Body of pancreas (tissue), 4 donors: ENCODE measurements at regions not wholly inside any gene's neighbourhood (a gene's known extent, or its start where the extent isn't known, plus 50 kb on each side); places are given as distances from the start of the nearest gene placed in this dataset.

Experiments used
- ATAC-seq: fragments of 150-250 bp; one replicate; pipeline ENCODE4 v1.9.1; 2016
- DNase-seq, 4 donors: peaks; one replicate each; pipeline ENCODE4 v3.0.0-alpha.2; 2019
- H3K27ac ChIP-seq, 4 donors: fragments of 200-600 bp; sonication (generic); 1 replicate in 3 of 4; 2 replicates in 1 of 4; pipeline versions ENCODE4 v1.5.1 to v1.6.1; 2016 to 2019; ENCODE audit warnings: mild to moderate bottlenecking in 1 of 4, mixed read lengths in 1 of 4, moderate library complexity in 1 of 4
- H3K27me3 ChIP-seq, 2 donors: fragments of 200-600 bp; sonication (generic); one replicate each; pipeline ENCODE4 v1.6.0; 2016; ENCODE audit warnings: mild to moderate bottlenecking in 1 of 2
- H3K36me3 ChIP-seq, 2 donors: fragments of 200-600 bp; sonication (generic); replicated peaks in 1 of 2; 2 replicates each; pipeline ENCODE4 v1.5.1; 2016; ENCODE audit warnings: low read depth in 2 of 2; ENCODE audit not compliant: insufficient read depth in 1 of 2
- H3K4me1 ChIP-seq: fragments of 200-600 bp; sonication (generic); one replicate; pipeline ENCODE4 v1.6.0; 2016
- H3K4me3 ChIP-seq, 2 donors: fragments of 200-600 bp; sonication (generic); 1 replicate in 1 of 2; 2 replicates in 1 of 2; pipeline ENCODE4 v1.5.1; 2016 to 2019
- H3K9me3 ChIP-seq, 3 donors: fragments of 200-600 bp; sonication (generic); 1 replicate in 2 of 3; 2 replicates in 1 of 3; pipeline ENCODE4 v1.5.1; 2016
- POLR2A ChIP-seq, 3 donors: fragments of 450-650 bp; IDR thresholded peaks; one replicate each; pipeline ENCODE4 v1.6.1; 2016; ENCODE audit warnings: antibody characterized with exemption in 3 of 3, mild to moderate bottlenecking in 2 of 3
- WGBS, 2 donors: methylation state at CpG; one replicate each; pipeline ENCODE4 v1.1.5; 2017; 5-methylcytosine and 5-hydroxymethylcytosine counted together
- intact Hi-C: fragments of 100-400 bp; cut with DNase I; formaldehyde crosslinking; loops from one replicate; pipeline ENCODE4 v1.15.1; 2023
- TF ChIP-seq, protein P1 (sequence below), 7 experiments: fragments of 450-650 bp in 4 of 7; fragments of 200-600 bp in 3 of 7; sonication (generic) in 3 of 7; IDR thresholded peaks; one replicate each; pipeline ENCODE4 v1.5.1; 2016 to 2019; ENCODE audit warnings: antibody characterized with exemption in 7 of 7

DNA sequence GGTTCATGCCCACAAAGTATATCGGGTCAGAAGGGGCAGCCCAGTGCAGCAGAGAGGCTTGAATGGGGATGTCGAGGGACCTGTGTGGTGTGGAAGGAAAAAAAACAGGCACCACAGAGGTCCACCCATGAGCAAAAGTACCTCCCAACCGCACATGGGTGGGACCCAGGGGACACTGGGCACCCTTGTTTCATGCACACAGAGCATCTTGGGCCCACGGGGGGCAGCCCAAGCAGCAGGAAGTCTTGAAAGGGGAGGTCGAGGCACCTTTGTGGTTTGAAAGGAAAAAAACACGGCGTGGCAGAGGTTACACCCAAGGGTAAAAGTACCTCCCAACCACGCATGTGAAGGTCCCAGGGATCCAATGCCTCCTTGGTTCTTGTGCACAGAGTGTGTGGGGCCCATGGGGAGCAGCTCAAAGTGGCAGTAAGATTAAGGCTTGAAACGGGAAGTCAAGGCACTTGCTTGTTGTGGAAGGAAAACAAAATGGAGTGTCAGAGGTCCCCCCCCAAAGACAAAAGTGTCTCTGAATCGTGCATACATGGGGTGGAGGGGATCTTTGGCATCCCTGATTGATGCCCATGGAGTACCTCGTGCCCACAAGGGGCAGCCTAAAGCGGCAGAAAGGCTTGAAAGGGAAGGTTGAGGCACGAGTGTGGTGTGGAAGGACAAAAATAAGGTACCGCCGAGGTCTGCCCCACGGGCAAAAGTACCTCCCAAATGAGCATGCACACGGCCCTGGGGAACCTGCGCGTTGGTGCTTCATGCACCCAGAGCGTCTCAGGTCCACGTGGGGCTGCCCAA lies 575.5 kb downstream of the ALG10 start:
- no peak overlapping the region for H3K27ac ChIP-seq
- no peaks in the 10 kb centered on the region for H3K27me3 ChIP-seq
- no peaks in the 10 kb centered on the region for H3K36me3 ChIP-seq
- DNase-seq (peak in 1 of 4 donors; percentile 1), ATAC-seq (no peak)
- 42 to 56% methylated on average over 20 to 21 of the region's 21 CpGs for WGBS, 2 donors
- no peak for TF ChIP-seq POLR2A (IDR thresholded peaks at IDR 0.05)
- TF ChIP-seq, protein P1, sequence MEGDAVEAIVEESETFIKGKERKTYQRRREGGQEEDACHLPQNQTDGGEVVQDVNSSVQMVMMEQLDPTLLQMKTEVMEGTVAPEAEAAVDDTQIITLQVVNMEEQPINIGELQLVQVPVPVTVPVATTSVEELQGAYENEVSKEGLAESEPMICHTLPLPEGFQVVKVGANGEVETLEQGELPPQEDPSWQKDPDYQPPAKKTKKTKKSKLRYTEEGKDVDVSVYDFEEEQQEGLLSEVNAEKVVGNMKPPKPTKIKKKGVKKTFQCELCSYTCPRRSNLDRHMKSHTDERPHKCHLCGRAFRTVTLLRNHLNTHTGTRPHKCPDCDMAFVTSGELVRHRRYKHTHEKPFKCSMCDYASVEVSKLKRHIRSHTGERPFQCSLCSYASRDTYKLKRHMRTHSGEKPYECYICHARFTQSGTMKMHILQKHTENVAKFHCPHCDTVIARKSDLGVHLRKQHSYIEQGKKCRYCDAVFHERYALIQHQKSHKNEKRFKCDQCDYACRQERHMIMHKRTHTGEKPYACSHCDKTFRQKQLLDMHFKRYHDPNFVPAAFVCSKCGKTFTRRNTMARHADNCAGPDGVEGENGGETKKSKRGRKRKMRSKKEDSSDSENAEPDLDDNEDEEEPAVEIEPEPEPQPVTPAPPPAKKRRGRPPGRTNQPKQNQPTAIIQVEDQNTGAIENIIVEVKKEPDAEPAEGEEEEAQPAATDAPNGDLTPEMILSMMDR (IDR thresholded peaks at IDR 0.05) = no peak
- H3K4me3 ChIP-seq = no peak overlapping the region
- peaks cover 0 to 63% (median 0%) of the 10 kb centered on the region in 3 donors for H3K9me3 ChIP-seq
- intact Hi-C loops = no loop called here
- H3K4me1 ChIP-seq = no peaks in the 10 kb centered on the region

DNA sequence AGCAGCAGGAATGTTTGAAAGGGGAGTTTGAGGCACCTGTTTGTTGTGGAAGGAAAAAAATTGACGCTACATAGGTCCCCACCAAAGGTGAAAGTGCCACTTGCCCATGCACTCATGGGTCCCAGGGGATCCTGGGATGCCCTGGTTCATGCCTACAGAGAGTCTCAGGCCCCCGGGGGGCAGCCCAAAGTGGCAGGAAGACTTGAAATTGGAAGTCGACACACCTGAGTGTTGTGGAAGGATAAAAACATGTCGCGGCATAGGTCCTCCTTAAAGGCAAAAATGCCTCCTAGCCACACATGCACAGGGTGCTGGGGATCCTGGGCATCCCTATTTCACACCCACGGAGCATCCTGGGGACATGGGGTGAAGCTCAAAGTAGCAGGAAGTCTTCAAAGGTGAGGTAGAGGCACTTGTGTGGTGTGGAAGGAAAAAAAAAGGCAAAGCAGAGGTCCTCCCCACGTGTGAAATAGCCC lies 576.1 kb downstream of the ALG10 start:
- H3K36me3 ChIP-seq = no peaks in the 10 kb centered on the region
- H3K9me3 ChIP-seq = peaks cover 0 to 69% (median 0%) of the 10 kb centered on the region in 3 donors
- no peaks in the 10 kb centered on the region for H3K4me1 ChIP-seq
- H3K4me3 ChIP-seq = no peak overlapping the region
- ATAC-seq = no peak
- no peaks in the 10 kb centered on the region for H3K27me3 ChIP-seq
- 44 to 48% methylated on average over 7 of the region's 7 CpGs for WGBS, 2 donors
- intact Hi-C loops = no loop called here
- TF ChIP-seq POLR2A (IDR thresholded peaks at IDR 0.05) = no peak
- TF ChIP-seq, protein P1 (IDR thresholded peaks at IDR 0.05) = no peak
- no peak for DNase-seq
- no peak overlapping the region for H3K27ac ChIP-seq

DNA sequence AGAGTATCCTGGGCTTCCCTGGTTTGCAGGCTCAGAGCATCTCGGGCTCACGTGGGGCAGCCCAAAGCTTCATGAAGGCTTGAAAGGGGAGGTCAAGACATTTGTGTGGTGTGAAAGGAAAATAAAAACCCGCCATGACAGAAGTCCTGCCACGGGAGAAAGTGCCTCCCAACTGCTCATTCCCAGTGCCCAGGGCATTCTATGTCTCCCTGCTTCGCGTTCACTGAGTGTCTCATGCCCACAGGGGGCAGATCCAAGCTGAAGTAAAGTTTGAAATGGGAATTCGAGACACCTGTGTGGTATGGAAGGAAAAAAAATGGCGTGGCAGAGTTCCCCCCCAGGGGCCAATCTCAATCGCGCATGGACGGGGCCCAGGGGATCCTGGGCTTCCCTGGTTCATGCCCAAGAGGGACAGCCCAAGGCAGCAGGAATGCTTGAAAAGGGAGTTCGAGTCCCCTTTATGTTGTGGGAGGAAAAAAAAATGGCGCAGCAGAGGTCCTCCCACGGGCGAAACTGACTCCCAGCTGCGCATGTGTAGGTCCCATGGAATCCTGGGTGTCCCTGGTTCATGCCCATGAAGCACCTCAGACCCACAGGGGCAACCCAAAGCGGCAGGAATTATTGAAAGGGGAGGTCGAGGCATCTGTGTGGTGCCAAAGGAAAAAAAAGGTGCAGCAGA lies 576.7 kb downstream of the ALG10 start:
- Histone ChIP-seq H3K4me3 (no peak overlapping the region), H3K36me3 (no peaks in the 10 kb centered on the region), H3K9me3 (peaks cover 0 to 75% (median 0%) of the 10 kb centered on the region in 3 donors), H3K27ac (no peak overlapping the region), H3K27me3 (no peaks in the 10 kb centered on the region), H3K4me1 (no peaks in the 10 kb centered on the region)
- intact Hi-C loops = no loop called here
- 43 to 52% methylated on average over 17 to 18 of the region's 18 CpGs for WGBS, 2 donors
- no peak for DNase-seq
- no peak for ATAC-seq
- TF ChIP-seq, protein P1 (IDR thresholded peaks at IDR 0.05) = no peak
- TF ChIP-seq POLR2A (IDR thresholded peaks at IDR 0.05) = no peak

DNA sequence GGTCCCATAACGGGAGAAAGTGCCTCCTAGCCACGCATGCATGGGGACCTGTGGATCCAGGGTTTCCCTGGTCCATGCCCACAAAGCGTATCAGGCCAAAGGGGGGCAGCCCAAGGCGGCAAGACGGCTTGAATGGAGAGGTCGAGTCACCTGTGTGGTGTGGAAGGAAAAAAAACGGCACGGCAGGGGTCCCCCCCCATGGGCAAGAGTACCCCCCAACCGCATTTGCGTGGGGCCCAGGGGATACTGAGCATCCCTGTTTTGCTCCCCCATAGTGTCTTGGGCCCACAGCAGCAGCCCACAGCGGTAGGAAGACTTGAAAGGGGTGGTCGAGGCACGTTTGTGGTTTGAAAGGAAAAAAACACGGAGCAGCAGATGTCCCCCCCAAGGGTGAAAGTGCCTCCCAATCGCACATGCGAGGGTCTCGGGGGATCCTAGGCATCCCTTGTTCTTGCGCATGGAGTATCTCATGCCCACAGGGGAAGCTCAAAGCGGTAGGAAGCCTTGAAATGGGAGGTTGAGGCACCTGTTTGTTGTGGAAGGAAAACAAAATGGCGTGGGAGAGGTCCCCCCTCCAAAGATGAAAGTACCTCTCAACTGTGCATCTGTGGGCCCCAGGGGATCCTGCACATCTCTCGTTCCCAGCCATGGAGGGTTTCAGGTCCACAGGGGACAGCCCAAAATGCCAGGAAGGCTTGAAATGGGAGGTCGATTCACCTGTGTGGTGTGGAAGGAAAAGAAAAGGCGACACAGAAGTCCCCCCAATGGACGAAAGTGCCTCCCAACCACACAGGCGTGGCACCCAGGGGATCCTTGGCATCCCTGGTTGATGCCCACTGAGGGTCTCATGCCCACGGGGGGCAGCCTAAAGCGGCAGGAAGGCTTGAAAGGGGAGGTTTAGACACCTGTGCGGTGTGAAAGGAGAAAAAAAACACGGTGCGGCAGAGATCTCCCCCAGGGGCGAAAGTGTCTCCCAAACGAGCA lies 577.5 kb downstream of the ALG10 start:
- TF ChIP-seq, protein P1 (IDR thresholded peaks at IDR 0.05) = no peak
- no peak for TF ChIP-seq POLR2A (IDR thresholded peaks at IDR 0.05)
- H3K4me3 ChIP-seq = no peak overlapping the region
- intact Hi-C loops = no loop called here
- peak in 1 of 4 donors; percentile 1 for DNase-seq
- ATAC-seq = no peak
- H3K4me1 ChIP-seq = no peaks in the 10 kb centered on the region
- no peak overlapping the region for H3K27ac ChIP-seq
- 46 to 54% methylated on average over 32 of the region's 32 CpGs for WGBS, 2 donors
- no peaks in the 10 kb centered on the region for H3K27me3 ChIP-seq
- H3K36me3 ChIP-seq = no peaks in the 10 kb centered on the region
- peaks cover 0 to 82% (median 0%) of the 10 kb centered on the region in 3 donors for H3K9me3 ChIP-seq
